Activated B cell treated with CpG ODN at 0.5 μM for 24 hours (primary cell): ENCODE measurements at regions not wholly inside any gene's neighbourhood (a gene's known extent, or its start where the extent isn't known, plus 50 kb on each side); places are given as distances from the start of the nearest gene placed in this dataset.

Experiments
- ATAC-seq: fragments of 200-7000 bp; cut with Tn5 transposase; one replicate; pipeline ENCODE4 v1.10.0; 2021; ENCODE audit warnings: low read depth, mild to moderate bottlenecking, moderate library complexity
- CTCF ChIA-PET: fragments of 350-600 bp; sonication (Branson Sonifier 250); formaldehyde crosslinking; loops from one replicate; lab custom pipeline; 2021; ENCODE audit warnings: antibody characterized with exemption; lab: Charles Lee
- POLR2A ChIA-PET: fragments of 350-600 bp; sonication (Branson Sonifier 250); formaldehyde crosslinking; loops from one replicate; lab custom pipeline; 2021; ENCODE audit warnings: antibody characterized with exemption; lab: Charles Lee
- DNase-seq: peaks from one replicate; pipeline ENCODE4 v3.0.0; 2022
- H3K27ac Mint-ChIP-seq: one replicate; pipeline ENCODE4 v1.8.0; 2020; ENCODE audit warnings: mixed read lengths
- H3K27me3 Mint-ChIP-seq: one replicate; pipeline ENCODE4 v1.8.0; 2021; ENCODE audit warnings: mixed read lengths
- H3K36me3 Mint-ChIP-seq: one replicate; pipeline ENCODE4 v1.8.0; 2021; ENCODE audit warnings: low read depth, mixed read lengths
- H3K4me1 Mint-ChIP-seq: one replicate; pipeline ENCODE4 v1.8.0; 2021; ENCODE audit warnings: mixed read lengths
- H3K4me3 Mint-ChIP-seq: one replicate; pipeline ENCODE4 v1.8.0; 2020; ENCODE audit warnings: mild to moderate bottlenecking, mixed read lengths
- H3K9me3 Mint-ChIP-seq: one replicate; pipeline ENCODE4 v1.8.0; 2020; ENCODE audit warnings: mixed read lengths
- intact Hi-C: fragments of 100-400 bp; cut with micrococcal nuclease; formaldehyde crosslinking; loops from one replicate; pipeline ENCODE4 v1.15.1; 2024
- TF ChIP-seq, protein P1 (sequence below): fragments of 200-600 bp; IDR thresholded peaks from one replicate; pipeline ENCODE4 v1.8.0; 2022; ENCODE audit warnings: antibody characterized with exemption, mild to moderate bottlenecking

DNA sequence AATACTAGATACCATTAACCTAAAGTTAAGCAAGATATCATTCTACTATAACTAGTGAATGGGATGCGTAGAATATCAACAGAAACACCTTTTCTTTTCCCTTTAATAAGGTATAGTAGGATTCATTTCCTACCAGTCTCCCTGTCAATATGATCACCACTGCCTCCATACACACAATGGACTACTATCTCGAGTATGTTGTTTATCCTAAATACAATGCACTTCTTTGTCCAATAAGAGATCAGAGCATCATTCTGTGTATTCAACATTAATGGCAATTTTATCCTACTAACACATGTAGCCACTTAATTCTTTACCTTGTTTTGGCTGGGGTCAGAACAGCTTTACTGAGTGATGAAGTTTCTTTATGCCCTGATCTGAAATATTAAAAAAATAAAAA, 276.3 kb downstream of the TFEC start:
- DNase-seq: no peak
- Mint-ChIP-seq H3K27me3 (no peaks in the 10 kb centered on the region), H3K9me3 (no peaks in the 10 kb centered on the region), H3K4me3 (no peak overlapping the region), H3K36me3 (no peaks in the 10 kb centered on the region), H3K27ac (no peak overlapping the region), H3K4me1 (no peaks in the 10 kb centered on the region)
- ATAC-seq: no peak
- POLR2A ChIA-PET: no interaction called here
- CTCF ChIA-PET: no interaction called here
- TF ChIP-seq, protein P1, sequence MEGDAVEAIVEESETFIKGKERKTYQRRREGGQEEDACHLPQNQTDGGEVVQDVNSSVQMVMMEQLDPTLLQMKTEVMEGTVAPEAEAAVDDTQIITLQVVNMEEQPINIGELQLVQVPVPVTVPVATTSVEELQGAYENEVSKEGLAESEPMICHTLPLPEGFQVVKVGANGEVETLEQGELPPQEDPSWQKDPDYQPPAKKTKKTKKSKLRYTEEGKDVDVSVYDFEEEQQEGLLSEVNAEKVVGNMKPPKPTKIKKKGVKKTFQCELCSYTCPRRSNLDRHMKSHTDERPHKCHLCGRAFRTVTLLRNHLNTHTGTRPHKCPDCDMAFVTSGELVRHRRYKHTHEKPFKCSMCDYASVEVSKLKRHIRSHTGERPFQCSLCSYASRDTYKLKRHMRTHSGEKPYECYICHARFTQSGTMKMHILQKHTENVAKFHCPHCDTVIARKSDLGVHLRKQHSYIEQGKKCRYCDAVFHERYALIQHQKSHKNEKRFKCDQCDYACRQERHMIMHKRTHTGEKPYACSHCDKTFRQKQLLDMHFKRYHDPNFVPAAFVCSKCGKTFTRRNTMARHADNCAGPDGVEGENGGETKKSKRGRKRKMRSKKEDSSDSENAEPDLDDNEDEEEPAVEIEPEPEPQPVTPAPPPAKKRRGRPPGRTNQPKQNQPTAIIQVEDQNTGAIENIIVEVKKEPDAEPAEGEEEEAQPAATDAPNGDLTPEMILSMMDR: no peak
- intact Hi-C loops: no loop called here

DNA sequence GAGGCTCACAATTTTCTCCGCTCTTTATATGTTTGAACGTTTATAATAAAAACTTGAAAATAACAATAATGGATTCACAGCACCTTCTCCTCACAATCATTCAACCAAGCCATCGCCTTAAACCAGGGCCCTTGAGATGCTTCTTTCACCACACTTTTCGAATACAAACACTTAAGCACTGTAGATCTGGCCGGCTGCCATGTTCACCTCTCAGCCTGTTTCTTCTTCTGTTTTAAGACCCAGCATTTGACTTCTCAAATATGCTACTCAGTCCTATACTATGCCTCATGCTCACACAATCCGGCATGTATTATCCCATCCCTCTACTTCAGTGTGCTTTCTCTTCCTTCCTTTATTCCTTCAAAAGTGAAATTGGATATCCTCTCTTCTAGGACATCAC, 280.6 kb downstream of the TFEC start:
- ATAC-seq: no peak
- intact Hi-C loops: loop anchor here (5.0 kb wide), 1 partner anchor 1723 kb away; no protein-coding TSS in a partner anchor

DNA sequence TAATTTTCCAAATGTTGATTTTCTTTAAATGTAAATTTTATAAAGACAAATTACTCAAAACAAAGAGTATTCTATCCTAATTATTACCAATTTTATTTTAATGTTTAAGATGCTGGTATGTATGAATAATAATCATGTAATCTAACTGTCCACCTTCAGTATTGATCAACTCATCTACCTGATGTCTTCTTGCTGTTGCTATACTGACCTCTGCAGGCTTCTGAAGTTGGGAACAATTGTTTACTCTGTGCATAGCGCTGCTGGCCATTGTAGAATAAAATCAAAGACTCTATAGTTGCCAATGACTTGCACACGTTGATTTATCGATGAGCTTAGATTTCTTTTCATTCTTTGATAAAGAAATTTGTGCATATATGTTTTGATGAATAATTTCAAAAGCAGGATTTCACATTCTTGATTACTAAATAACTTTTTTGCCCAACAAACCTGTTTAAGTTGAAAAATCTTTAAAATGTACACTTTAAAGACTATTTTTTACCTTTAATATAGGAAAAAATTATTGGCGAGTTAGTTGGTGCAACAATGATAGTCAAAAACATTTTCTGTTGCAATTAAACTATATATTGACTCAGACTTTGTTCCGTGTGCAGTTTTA, 282.3 kb downstream of the TFEC start:
- ATAC-seq (no peak), DNase-seq (no peak)
- Mint-ChIP-seq H3K9me3 (no peaks in the 10 kb centered on the region), H3K27me3 (no peaks in the 10 kb centered on the region), H3K36me3 (no peaks in the 10 kb centered on the region), H3K4me1 (no peaks in the 10 kb centered on the region), H3K27ac (no peak overlapping the region), H3K4me3 (no peak overlapping the region)
- ChIA-PET POLR2A (no interaction called here), CTCF (no interaction called here)
- intact Hi-C loops: loop anchor here (5.0 kb wide), 1 partner anchor 1721 kb away; no protein-coding TSS in a partner anchor
- TF ChIP-seq, protein P1: no peak

More for the DNA sequence above, 280.6 kb downstream of the TFEC start:
- Mint-ChIP-seq H3K27ac (no peak overlapping the region), H3K36me3 (no peaks in the 10 kb centered on the region), H3K4me3 (no peak overlapping the region), H3K9me3 (no peaks in the 10 kb centered on the region), H3K4me1 (no peaks in the 10 kb centered on the region), H3K27me3 (no peaks in the 10 kb centered on the region)
- TF ChIP-seq, protein P1: no peak
- POLR2A ChIA-PET: no interaction called here
- CTCF ChIA-PET: no interaction called here
- no peak for DNase-seq

DNA sequence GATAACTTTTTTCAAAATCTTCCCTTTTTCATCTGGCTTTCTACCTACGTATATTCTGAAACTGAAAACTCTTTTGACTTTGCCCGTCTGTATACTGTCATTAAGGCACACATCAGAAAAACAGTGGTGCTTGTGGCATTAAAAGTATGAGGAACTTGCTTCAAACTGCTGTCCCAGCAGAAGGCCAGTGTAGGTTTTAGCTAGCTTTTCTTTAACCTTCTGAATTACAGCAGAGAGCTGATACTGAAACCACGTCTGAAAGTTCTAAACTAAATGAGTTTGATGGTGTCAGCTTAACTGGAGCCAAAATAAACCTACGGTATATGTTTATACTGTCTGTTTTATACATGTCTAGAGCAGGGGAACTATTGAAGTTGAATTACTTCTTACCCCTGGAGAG, 283.4 kb downstream of the TFEC start:
- no peak for ATAC-seq
- intact Hi-C loops: loop anchor here (5.0 kb wide), 1 partner anchor 1720 kb away; no protein-coding TSS in a partner anchor
- DNase-seq: no peak
- Mint-ChIP-seq H3K36me3 (no peaks in the 10 kb centered on the region), H3K9me3 (no peaks in the 10 kb centered on the region), H3K27ac (no peak overlapping the region), H3K4me3 (no peak overlapping the region), H3K4me1 (no peaks in the 10 kb centered on the region), H3K27me3 (no peaks in the 10 kb centered on the region)
- TF ChIP-seq, protein P1: no peak
- POLR2A ChIA-PET: no interaction called here
- CTCF ChIA-PET: no interaction called here

DNA sequence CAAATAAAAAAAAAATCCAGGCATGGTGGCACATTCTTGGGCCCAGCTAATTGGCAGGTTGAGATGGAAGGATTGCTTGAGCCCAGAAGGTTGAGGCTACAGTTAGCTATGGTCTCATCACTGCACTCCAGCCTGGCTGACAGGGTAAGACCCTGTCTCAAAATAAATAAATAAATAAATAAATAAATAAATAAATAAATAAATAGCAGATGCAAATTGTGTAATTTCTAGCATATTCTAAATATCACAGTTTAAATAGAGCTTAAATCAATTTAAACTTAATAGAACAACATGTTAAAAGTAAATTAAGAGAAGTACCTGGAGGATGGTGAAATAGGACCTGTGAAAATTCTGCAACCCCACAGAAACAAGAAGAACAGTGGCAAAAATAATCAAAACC, 290.5 kb downstream of the TFEC start:
- ChIA-PET CTCF (no interaction called here), POLR2A (no interaction called here)
- Mint-ChIP-seq H3K27me3 (no peaks in the 10 kb centered on the region), H3K4me3 (no peak overlapping the region), H3K4me1 (no peaks in the 10 kb centered on the region), H3K9me3 (no peaks in the 10 kb centered on the region), H3K36me3 (no peaks in the 10 kb centered on the region), H3K27ac (no peak overlapping the region)
- TF ChIP-seq, protein P1: no peak
- DNase-seq (no peak), ATAC-seq (no peak)
- intact Hi-C loops: no loop called here
